Activated T-helper 17 cell treated with anti-CD3 and anti-CD28 coated beads, Interleukin-2, amount 50 U/mL, for 72 hours (primary cell): ENCODE measurements at regions not wholly inside any gene's neighbourhood (a gene's known extent, or its start where the extent isn't known, plus 50 kb on each side); places are given as distances from the start of the nearest gene placed in this dataset.

Experiments
- ATAC-seq: fragments of 150-1000 bp; cut with Tn5 transposase; replicated peaks from 2 replicates; pipeline ENCODE4 v1.10.0; 2021; ENCODE audit warnings: mild to moderate bottlenecking, moderate library complexity
- H3K27ac Mint-ChIP-seq: one replicate; pipeline ENCODE4 v1.8.0; 2022; ENCODE audit warnings: mixed read lengths
- H3K27me3 Mint-ChIP-seq: one replicate; pipeline ENCODE4 v1.8.0; 2022; ENCODE audit warnings: mixed read lengths
- H3K36me3 Mint-ChIP-seq: one replicate; pipeline ENCODE4 v1.8.0; 2022; ENCODE audit warnings: low read depth, mild to moderate bottlenecking, mixed read lengths
- H3K4me1 Mint-ChIP-seq: one replicate; pipeline ENCODE4 v1.8.0; 2022; ENCODE audit warnings: mixed read lengths
- H3K4me3 Mint-ChIP-seq: one replicate; pipeline ENCODE4 v1.8.0; 2022; ENCODE audit warnings: mild to moderate bottlenecking, mixed read lengths
- H3K9me3 Mint-ChIP-seq: one replicate; pipeline ENCODE4 v1.8.0; 2022; ENCODE audit warnings: mixed read lengths

GRCh38 chr12:13875744-13876143, 105.7 kb downstream of the GRIN2B start:
- H3K9me3 Mint-ChIP-seq: no peaks in the 10 kb centered on the region
- no peaks in the 10 kb centered on the region for H3K36me3 Mint-ChIP-seq
- no peak for ATAC-seq
- no peaks in the 10 kb centered on the region for H3K4me1 Mint-ChIP-seq
- peaks cover 3% of the 10 kb centered on the region for H3K27me3 Mint-ChIP-seq
- H3K4me3 Mint-ChIP-seq: no peak overlapping the region
- H3K27ac Mint-ChIP-seq: no peak overlapping the region

- no peaks in the 10 kb centered on the region for H3K9me3 Mint-ChIP-seq
- no peaks in the 10 kb centered on the region for H3K36me3 Mint-ChIP-seq
- H3K27me3 Mint-ChIP-seq: peaks cover 27% of the 10 kb centered on the region
- H3K4me3 Mint-ChIP-seq: no peak overlapping the region
- no peak overlapping the region for H3K27ac Mint-ChIP-seq
- no peaks in the 10 kb centered on the region for H3K4me1 Mint-ChIP-seq
- ATAC-seq: no peak
Observed at GRCh38 chr12:13870255-13870654, 111.1 kb downstream of the GRIN2B start.

- peak; percentile 56 for ATAC-seq
- Mint-ChIP-seq H3K36me3 (no peaks in the 10 kb centered on the region), H3K9me3 (no peaks in the 10 kb centered on the region), H3K27ac (no peak overlapping the region), H3K4me3 (no peak overlapping the region), H3K4me1 (no peaks in the 10 kb centered on the region), H3K27me3 (peaks cover 29% of the 10 kb centered on the region)
Observed at GRCh38 chr12:13864081-13864673, 117.2 kb downstream of the GRIN2B start.

- Mint-ChIP-seq H3K4me1 (no peaks in the 10 kb centered on the region), H3K27ac (no peak overlapping the region), H3K27me3 (peaks cover 14% of the 10 kb centered on the region), H3K9me3 (no peaks in the 10 kb centered on the region), H3K36me3 (no peaks in the 10 kb centered on the region), H3K4me3 (no peak overlapping the region)
- no peak for ATAC-seq
Observed at GRCh38 chr12:13857750-13858149, 123.7 kb downstream of the GRIN2B start.

- Mint-ChIP-seq H3K4me1 (no peaks in the 10 kb centered on the region), H3K4me3 (no peak overlapping the region), H3K27me3 (peaks cover 8% of the 10 kb centered on the region), H3K9me3 (no peaks in the 10 kb centered on the region), H3K36me3 (no peaks in the 10 kb centered on the region), H3K27ac (no peak overlapping the region)
- ATAC-seq: no peak
Observed at GRCh38 chr12:13853471-13853870, 127.9 kb downstream of the GRIN2B start.

- no peaks in the 10 kb centered on the region for H3K9me3 Mint-ChIP-seq
- H3K27me3 Mint-ChIP-seq: peaks cover 11% of the 10 kb centered on the region
- no peaks in the 10 kb centered on the region for H3K36me3 Mint-ChIP-seq
- no peaks in the 10 kb centered on the region for H3K4me1 Mint-ChIP-seq
- H3K4me3 Mint-ChIP-seq: no peak overlapping the region
- H3K27ac Mint-ChIP-seq: no peak overlapping the region
- no peak for ATAC-seq
Observed at GRCh38 chr12:13851828-13852227, 129.6 kb downstream of the GRIN2B start.

GRCh38 chr12:13849456-13849855, 131.9 kb downstream of the GRIN2B start:
- no peaks in the 10 kb centered on the region for H3K9me3 Mint-ChIP-seq
- H3K4me3 Mint-ChIP-seq: no peak overlapping the region
- no peaks in the 10 kb centered on the region for H3K4me1 Mint-ChIP-seq
- no peak overlapping the region for H3K27ac Mint-ChIP-seq
- H3K27me3 Mint-ChIP-seq: peaks cover 17% of the 10 kb centered on the region
- H3K36me3 Mint-ChIP-seq: no peaks in the 10 kb centered on the region
- ATAC-seq: no peak

GRCh38 chr12:13843841-13844240, 137.6 kb downstream of the GRIN2B start:
- H3K4me3 Mint-ChIP-seq: no peak overlapping the region
- no peaks in the 10 kb centered on the region for H3K4me1 Mint-ChIP-seq
- no peak for ATAC-seq
- no peak overlapping the region for H3K27ac Mint-ChIP-seq
- no peaks in the 10 kb centered on the region for H3K36me3 Mint-ChIP-seq
- H3K27me3 Mint-ChIP-seq: peaks cover 27% of the 10 kb centered on the region
- no peaks in the 10 kb centered on the region for H3K9me3 Mint-ChIP-seq

- peaks cover 21% of the 10 kb centered on the region for H3K27me3 Mint-ChIP-seq
- H3K4me3 Mint-ChIP-seq: no peak overlapping the region
- no peaks in the 10 kb centered on the region for H3K9me3 Mint-ChIP-seq
- H3K27ac Mint-ChIP-seq: no peak overlapping the region
- ATAC-seq: no peak
- no peaks in the 10 kb centered on the region for H3K4me1 Mint-ChIP-seq
- no peaks in the 10 kb centered on the region for H3K36me3 Mint-ChIP-seq
Observed at GRCh38 chr12:13841358-13841757, 140.0 kb downstream of the GRIN2B start.

- H3K27me3 Mint-ChIP-seq: peaks cover 24% of the 10 kb centered on the region
- H3K4me3 Mint-ChIP-seq: no peak overlapping the region
- no peaks in the 10 kb centered on the region for H3K4me1 Mint-ChIP-seq
- no peak for ATAC-seq
- no peaks in the 10 kb centered on the region for H3K9me3 Mint-ChIP-seq
- H3K27ac Mint-ChIP-seq: no peak overlapping the region
- H3K36me3 Mint-ChIP-seq: no peaks in the 10 kb centered on the region
Observed at GRCh38 chr12:13839365-13840336, 141.8 kb downstream of the GRIN2B start.

GRCh38 chr12:13836099-13836498, 145.3 kb downstream of the GRIN2B start:
- ATAC-seq: no peak
- H3K9me3 Mint-ChIP-seq: no peaks in the 10 kb centered on the region

GRCh38 chr12:13835652-13836051, 145.8 kb downstream of the GRIN2B start:
- Mint-ChIP-seq H3K36me3 (no peaks in the 10 kb centered on the region), H3K27me3 (peaks cover 10% of the 10 kb centered on the region), H3K4me1 (no peaks in the 10 kb centered on the region), H3K9me3 (no peaks in the 10 kb centered on the region), H3K4me3 (no peak overlapping the region), H3K27ac (no peak overlapping the region)
- ATAC-seq: no peak

More at GRCh38 chr12:13836099-13836498, 145.3 kb downstream of the GRIN2B start:
- Mint-ChIP-seq H3K4me1 (no peaks in the 10 kb centered on the region), H3K27me3 (peaks cover 12% of the 10 kb centered on the region), H3K27ac (no peak overlapping the region), H3K36me3 (no peaks in the 10 kb centered on the region), H3K4me3 (no peak overlapping the region)

GRCh38 chr12:13834241-13834640, 147.2 kb downstream of the GRIN2B start:
- no peak for ATAC-seq
- Mint-ChIP-seq H3K27ac (no peak overlapping the region), H3K36me3 (no peaks in the 10 kb centered on the region), H3K27me3 (peaks cover 10% of the 10 kb centered on the region), H3K9me3 (no peaks in the 10 kb centered on the region), H3K4me1 (no peaks in the 10 kb centered on the region), H3K4me3 (no peak overlapping the region)

- Mint-ChIP-seq H3K27ac (no peak overlapping the region), H3K4me1 (no peaks in the 10 kb centered on the region), H3K36me3 (no peaks in the 10 kb centered on the region), H3K27me3 (peaks cover 14% of the 10 kb centered on the region), H3K4me3 (no peak overlapping the region), H3K9me3 (no peaks in the 10 kb centered on the region)
- no peak for ATAC-seq
Observed at GRCh38 chr12:13817131-13817530, 164.3 kb downstream of the GRIN2B start.

- ATAC-seq: no peak
- H3K36me3 Mint-ChIP-seq: no peaks in the 10 kb centered on the region
- no peaks in the 10 kb centered on the region for H3K9me3 Mint-ChIP-seq
- no peak overlapping the region for H3K4me3 Mint-ChIP-seq
- H3K27me3 Mint-ChIP-seq: peaks cover 14% of the 10 kb centered on the region
- H3K4me1 Mint-ChIP-seq: no peaks in the 10 kb centered on the region
- no peak overlapping the region for H3K27ac Mint-ChIP-seq
Observed at GRCh38 chr12:13816394-13816793, 165.0 kb downstream of the GRIN2B start.
